ENCODE measurements at regions not wholly inside any gene's neighbourhood (a gene's known extent, or its start where the extent isn't known, plus 50 kb on each side); places are given as distances from the start of the nearest gene placed in this dataset.
A peak's percentile ranks its signal among the peaks of the same experiment; 100 is the strongest.
"Not testable (repeated sequence)": the region's sequence is repeated elsewhere in the genome, so short reads cannot be mapped to it uniquely, and the experiment has no call there.

DNA sequence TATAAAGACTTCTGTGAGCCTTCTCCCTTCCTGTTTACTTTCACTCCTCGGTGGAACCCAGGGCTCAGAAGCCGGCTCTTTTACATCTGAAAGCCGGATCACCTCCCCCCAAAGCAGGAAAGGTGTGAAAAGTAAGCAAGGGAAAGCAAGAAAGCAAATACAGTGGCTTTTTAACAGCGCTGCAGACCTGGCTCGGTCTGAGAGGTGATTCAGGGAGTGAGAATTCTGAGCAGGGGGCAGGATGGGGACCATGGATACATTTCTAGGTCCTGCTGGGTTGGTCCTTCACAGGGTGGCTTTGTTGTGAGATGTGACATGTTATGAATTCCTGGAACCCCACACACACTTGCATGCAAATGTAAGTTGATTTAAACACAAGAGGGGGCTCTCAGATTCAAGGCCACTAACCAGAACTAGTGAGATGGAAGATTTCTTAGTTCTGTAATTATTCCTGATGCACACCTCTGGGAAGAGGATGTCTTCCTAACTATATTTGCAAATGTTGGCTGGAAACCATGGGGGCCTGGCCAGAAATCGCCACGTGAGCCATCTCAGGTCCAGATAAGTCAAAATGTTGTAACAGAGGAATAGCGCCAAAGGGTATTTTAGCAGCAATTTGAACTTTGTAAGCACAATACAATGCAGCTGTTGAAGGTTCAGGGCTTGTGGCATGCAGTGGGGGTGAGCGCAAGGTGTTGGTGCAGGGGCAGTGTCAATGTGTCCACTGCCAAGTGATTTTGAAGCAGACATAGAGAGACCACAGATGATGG, 670.1 kb upstream of the LCORL start:
- TF ChIP-seq EZH2phosphoT487 (conservative IDR thresholded peaks at IDR 0.05; ENCODE audit: low read length) = no peak
- TF ChIP-seq, protein P1, sequence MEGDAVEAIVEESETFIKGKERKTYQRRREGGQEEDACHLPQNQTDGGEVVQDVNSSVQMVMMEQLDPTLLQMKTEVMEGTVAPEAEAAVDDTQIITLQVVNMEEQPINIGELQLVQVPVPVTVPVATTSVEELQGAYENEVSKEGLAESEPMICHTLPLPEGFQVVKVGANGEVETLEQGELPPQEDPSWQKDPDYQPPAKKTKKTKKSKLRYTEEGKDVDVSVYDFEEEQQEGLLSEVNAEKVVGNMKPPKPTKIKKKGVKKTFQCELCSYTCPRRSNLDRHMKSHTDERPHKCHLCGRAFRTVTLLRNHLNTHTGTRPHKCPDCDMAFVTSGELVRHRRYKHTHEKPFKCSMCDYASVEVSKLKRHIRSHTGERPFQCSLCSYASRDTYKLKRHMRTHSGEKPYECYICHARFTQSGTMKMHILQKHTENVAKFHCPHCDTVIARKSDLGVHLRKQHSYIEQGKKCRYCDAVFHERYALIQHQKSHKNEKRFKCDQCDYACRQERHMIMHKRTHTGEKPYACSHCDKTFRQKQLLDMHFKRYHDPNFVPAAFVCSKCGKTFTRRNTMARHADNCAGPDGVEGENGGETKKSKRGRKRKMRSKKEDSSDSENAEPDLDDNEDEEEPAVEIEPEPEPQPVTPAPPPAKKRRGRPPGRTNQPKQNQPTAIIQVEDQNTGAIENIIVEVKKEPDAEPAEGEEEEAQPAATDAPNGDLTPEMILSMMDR (IDR thresholded peaks at IDR 0.05; ENCODE audit: insufficient read depth, low read length, poor library complexity, severe bottlenecking) = no peak
- Histone ChIP-seq H2AFZ (ENCODE audit: low read depth, low read length, severe bottlenecking) (no peak overlapping the region), H3K9me3 (ENCODE audit: insufficient read depth, low read length) (no peaks in the 10 kb centered on the region), H3K9ac (ENCODE audit: low read length) (no peak overlapping the region), H3K27me3 (ENCODE audit: low read length) (no peaks in the 10 kb centered on the region), H3F3A (ENCODE audit: insufficient read depth) (no peaks in the 10 kb centered on the region), H3K4me3 (ENCODE audit: insufficient read depth, low read length, poor library complexity, severe bottlenecking) (no peak overlapping the region), H3K36me3 (ENCODE audit: low read length) (no peaks in the 10 kb centered on the region), H3K4me2 (ENCODE audit: low read depth, low read length, poor library complexity, severe bottlenecking) (no peak overlapping the region), H3K79me2 (ENCODE audit: insufficient read depth, low read length) (no peaks in the 10 kb centered on the region), H4K20me1 (ENCODE audit: low read depth, low read length) (no peaks in the 10 kb centered on the region), H3K27ac (ENCODE audit: low read depth, low read length) (no peak overlapping the region), H3K9me2 (replicated peaks; ENCODE audit: insufficient read depth, low read length) (no peaks in the 10 kb centered on the region)

DNA sequence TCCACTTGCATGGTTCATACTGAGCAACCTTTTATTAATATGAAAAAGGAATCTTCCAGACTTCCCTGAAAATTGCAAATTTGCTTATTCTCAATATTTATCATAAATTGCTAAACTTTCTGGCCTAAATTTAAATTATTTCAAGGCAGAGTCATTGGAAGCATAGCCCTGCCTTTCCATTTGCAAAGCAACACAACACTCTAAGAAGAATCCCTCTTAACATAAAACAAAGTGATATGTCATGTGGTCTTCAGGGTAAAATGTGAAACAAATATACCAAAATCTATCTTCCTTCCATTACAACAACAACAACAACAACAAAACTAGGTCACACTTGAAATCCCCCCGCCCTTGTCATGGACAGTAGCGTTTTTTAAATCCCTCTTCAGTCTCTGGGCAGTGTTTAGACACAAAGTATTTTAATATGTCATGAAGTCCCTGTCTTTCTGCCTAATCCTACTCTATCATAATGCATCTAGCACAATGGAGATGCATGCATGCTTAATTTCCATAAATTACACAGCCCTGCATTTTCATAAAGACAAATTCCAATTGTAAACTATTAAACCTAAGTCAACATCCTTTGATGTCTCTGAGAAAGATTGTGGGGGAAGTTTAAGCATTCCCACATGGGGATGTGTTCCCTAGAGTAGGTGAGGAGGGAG, 668.9 kb upstream of the LCORL start:
- Histone ChIP-seq H3K27ac (ENCODE audit: low read depth, low read length) (no peak overlapping the region), H3K4me2 (ENCODE audit: low read depth, low read length, poor library complexity, severe bottlenecking) (no peak overlapping the region), H3K36me3 (ENCODE audit: low read length) (no peaks in the 10 kb centered on the region), H3K9me2 (replicated peaks; ENCODE audit: insufficient read depth, low read length) (no peaks in the 10 kb centered on the region), H3K9me3 (ENCODE audit: insufficient read depth, low read length) (no peaks in the 10 kb centered on the region), H3K9ac (ENCODE audit: low read length) (no peak overlapping the region), H2AFZ (ENCODE audit: low read depth, low read length, severe bottlenecking) (no peak overlapping the region), H3K79me2 (ENCODE audit: insufficient read depth, low read length) (no peaks in the 10 kb centered on the region), H3K27me3 (ENCODE audit: low read length) (no peaks in the 10 kb centered on the region), H4K20me1 (ENCODE audit: low read depth, low read length) (no peaks in the 10 kb centered on the region), H3F3A (ENCODE audit: insufficient read depth) (no peaks in the 10 kb centered on the region), H3K4me3 (ENCODE audit: insufficient read depth, low read length, poor library complexity, severe bottlenecking) (no peak overlapping the region)
- TF ChIP-seq, protein P1 (IDR thresholded peaks at IDR 0.05; ENCODE audit: insufficient read depth, low read length, poor library complexity, severe bottlenecking) = no peak
- no peak for TF ChIP-seq EZH2phosphoT487 (conservative IDR thresholded peaks at IDR 0.05; ENCODE audit: low read length)

GRCh38 chr4:18689308-18690115, 668.0 kb upstream of the LCORL start:
- H3K27me3 ChIP-seq (ENCODE audit: low read length) = no peaks in the 10 kb centered on the region
- TF ChIP-seq, protein P1 (IDR thresholded peaks at IDR 0.05; ENCODE audit: insufficient read depth, low read length, poor library complexity, severe bottlenecking) = peak; percentile 79
- no peak for TF ChIP-seq EZH2phosphoT487 (conservative IDR thresholded peaks at IDR 0.05; ENCODE audit: low read length)
- H3K27ac ChIP-seq (ENCODE audit: low read depth, low read length) = no peak overlapping the region

GRCh38 chr4:18688351-18688750, 666.8 kb upstream of the LCORL start:
- not testable (repeated sequence) for H2AFZ ChIP-seq (ENCODE audit: low read depth, low read length, severe bottlenecking); H3K36me3 ChIP-seq (ENCODE audit: low read length); H3K79me2 ChIP-seq (ENCODE audit: insufficient read depth, low read length)

More at GRCh38 chr4:18689308-18690115, 668.0 kb upstream of the LCORL start:
- H3K36me3 ChIP-seq (ENCODE audit: low read length) = no peaks in the 10 kb centered on the region
- no peak overlapping the region for H3K4me2 ChIP-seq (ENCODE audit: low read depth, low read length, poor library complexity, severe bottlenecking)
- no peaks in the 10 kb centered on the region for H3K9me3 ChIP-seq (ENCODE audit: insufficient read depth, low read length)
- H3K79me2 ChIP-seq (ENCODE audit: insufficient read depth, low read length) = no peaks in the 10 kb centered on the region
- no peak overlapping the region for H3K4me3 ChIP-seq (ENCODE audit: insufficient read depth, low read length, poor library complexity, severe bottlenecking)
- H3F3A ChIP-seq (ENCODE audit: insufficient read depth) = no peaks in the 10 kb centered on the region
- H3K9me2 ChIP-seq (replicated peaks; ENCODE audit: insufficient read depth, low read length) = no peaks in the 10 kb centered on the region
- no peaks in the 10 kb centered on the region for H4K20me1 ChIP-seq (ENCODE audit: low read depth, low read length)
- no peak overlapping the region for H3K9ac ChIP-seq (ENCODE audit: low read length)
- no peak overlapping the region for H2AFZ ChIP-seq (ENCODE audit: low read depth, low read length, severe bottlenecking)

More at GRCh38 chr4:18688351-18688750, 666.8 kb upstream of the LCORL start:
- not testable (repeated sequence) for H3K27me3 ChIP-seq (ENCODE audit: low read length); H3K9ac ChIP-seq (ENCODE audit: low read length); H3K27ac ChIP-seq (ENCODE audit: low read depth, low read length); H4K20me1 ChIP-seq (ENCODE audit: low read depth, low read length); H3K4me3 ChIP-seq (ENCODE audit: insufficient read depth, low read length, poor library complexity, severe bottlenecking); H3F3A ChIP-seq (ENCODE audit: insufficient read depth); H3K9me2 ChIP-seq (replicated peaks; ENCODE audit: insufficient read depth, low read length); H3K4me2 ChIP-seq (ENCODE audit: low read depth, low read length, poor library complexity, severe bottlenecking); H3K9me3 ChIP-seq (ENCODE audit: insufficient read depth, low read length)

Measured in SU-DHL-6 (cell line).